ENCODE measurements at regions not wholly inside any gene's neighbourhood (a gene's known extent, or its start where the extent isn't known, plus 50 kb on each side); places are given as distances from the start of the nearest gene placed in this dataset.
"Not testable (repeated sequence)": the region's sequence is repeated elsewhere in the genome, so short reads cannot be mapped to it uniquely, and the experiment has no call there.

DNA sequence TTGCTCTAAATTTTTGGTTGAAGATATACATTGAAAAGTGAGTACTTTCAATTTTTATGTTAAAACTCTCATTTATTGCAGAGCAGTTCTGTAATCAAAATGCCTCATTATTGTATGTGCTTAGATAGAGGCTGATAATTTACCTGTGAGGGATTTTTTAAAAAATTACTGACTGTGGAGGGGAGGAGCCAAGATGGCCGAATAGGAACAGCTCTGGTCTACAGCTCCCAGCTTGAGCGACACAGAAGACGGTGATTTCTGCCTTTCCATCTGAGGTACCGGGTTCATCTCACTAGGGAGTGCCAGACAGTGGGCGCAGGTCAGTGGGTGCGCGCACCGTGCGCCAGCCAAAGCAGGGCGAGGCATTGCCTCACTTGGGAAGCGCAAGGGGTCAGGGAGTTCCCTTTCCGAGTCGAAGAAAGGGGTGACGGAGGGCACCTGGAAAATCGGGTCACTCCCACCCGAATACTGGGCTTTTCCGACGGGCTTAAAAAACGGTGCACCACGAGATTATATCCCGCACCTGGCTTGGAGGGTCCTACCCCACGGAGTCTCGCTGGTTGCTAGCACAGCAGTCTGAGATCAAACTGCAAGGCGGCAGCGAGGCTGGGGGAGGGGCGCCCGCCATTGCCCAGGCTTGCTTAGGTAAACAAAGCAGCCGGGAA, 89.4 kb downstream of the DDX11 start:
- POLR2A ChIA-PET, CTCF ChIA-PET: not testable (repeated sequence)

DNA sequence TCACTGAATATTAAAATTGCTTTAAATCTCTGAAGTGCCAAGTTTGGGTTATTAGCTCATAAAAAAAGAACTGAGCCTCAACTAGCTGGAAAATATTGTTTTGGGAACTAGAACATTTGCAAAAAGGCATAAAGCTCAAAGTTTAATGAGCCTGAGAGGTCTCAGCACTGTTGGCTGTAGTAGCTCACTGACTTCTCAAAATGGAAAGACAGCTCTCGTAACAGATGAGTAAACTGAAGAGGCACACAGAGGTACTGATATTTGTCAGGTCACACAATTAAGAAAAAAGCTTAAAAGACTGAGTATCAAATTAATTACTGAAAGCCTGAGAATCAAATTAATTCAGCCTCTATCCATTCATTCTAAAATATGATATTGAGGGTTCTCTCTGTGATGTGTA, 100.6 kb downstream of the DDX11 start:
- CTCF ChIA-PET, POLR2A ChIA-PET: not testable (repeated sequence)

DNA sequence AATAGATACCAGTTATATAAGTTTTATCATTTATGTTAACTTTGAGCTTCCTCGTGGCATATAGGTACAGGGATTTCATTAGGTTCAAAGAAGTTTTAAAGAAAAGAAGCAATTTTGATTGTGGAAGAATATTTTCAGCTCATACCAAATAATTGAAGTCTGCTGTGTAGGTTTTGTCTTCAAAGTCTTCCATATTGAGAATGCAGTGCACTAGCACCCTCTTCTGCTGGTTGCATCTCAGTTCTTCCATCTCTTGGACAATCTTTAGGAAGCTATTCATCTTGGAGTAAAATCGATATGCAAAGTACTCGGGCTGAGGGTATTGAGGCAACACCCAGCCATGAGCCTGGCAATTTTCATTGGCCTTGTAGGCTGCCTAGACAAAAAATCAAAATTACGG, 103.9 kb downstream of the DDX11 start:
- CTCF ChIA-PET, POLR2A ChIA-PET: not testable (repeated sequence)

DNA sequence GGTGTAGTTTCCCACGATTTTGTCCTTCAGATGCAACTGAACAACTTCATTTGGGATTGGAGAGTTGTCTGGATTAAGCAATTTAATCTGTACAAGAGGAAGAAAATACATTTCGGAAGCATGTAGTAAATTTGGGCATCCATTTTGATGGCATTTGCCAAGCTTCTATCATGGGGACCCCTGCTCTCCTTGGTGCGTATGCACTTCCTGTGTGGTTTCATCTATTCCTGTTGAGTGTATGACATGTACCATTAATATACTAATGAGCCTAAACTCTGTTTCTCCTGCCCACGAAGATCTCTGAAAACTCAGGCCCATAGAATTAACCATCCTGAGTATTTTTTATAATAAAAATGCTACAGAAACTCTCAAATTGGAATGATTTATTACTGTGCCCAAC, 105.2 kb downstream of the DDX11 start:
- CTCF ChIA-PET, POLR2A ChIA-PET: not testable (repeated sequence)

DNA sequence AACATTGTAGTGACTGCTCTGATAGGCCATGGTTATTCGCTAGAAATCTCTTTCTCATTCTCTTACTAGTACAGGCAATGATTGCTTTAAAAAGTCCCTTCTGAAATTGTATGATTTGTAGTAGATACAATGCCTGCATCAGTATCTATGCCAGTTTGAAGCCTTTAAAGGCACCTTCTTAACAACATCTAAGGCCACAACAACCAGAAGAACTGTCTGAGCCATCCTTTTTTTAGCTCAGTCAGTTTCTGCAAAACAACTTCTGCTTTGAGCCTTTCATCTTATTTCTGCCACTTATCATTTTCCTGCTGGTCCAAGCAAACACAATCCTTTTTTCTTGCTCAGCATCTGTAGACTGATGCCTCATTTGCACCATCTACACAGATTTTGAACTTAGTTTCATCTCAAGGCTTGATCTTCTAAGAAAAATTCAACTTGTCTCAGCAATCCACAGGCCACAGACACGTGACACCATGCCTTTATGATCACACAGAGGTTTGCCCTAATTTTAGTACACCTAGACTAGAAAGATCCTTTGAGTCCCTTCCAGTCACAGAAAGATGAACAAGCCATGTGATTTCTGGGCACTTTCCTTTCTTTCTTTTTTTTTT, 106.1 kb downstream of the DDX11 start:
- CTCF ChIA-PET, POLR2A ChIA-PET: not testable (repeated sequence)

DNA sequence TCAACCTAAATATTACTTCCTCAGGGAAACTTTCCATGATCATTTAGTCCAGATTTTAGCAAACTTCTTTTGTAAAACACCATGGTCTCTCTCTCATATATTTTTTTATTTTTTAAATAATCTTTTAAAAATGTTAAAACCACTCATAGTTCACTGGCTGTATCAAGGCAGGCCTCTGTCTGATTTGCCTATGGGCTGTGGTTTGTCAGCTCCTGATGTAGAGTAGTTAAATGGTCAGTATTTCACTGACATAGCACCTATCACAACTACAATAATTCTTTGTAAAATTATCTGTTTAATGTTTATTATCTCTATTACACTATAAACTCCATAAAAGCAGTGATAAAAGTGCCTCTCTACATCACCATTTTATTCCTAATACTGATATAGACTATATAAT, 108.9 kb downstream of the DDX11 start:
- POLR2A ChIA-PET, CTCF ChIA-PET: not testable (repeated sequence)

DNA sequence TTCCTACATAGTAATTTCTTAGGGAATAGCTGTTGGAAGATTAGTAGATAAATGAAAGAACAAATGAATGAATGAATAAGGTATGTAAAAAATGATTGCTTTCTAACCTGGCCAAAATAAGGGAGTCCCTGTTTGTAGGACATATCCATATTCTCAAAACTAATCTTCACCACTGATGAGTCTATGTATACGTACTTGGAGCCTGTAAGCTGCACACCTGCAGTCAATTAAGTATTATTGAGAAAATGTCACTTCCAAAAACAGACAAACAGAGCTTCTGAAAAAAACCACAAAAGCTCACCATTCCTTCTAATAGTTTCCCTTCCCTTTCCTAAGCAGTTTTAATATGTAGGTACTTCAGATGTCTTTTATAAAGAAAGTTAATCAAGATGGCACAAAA, 109.4 kb downstream of the DDX11 start:
- POLR2A ChIA-PET, CTCF ChIA-PET: not testable (repeated sequence)

DNA sequence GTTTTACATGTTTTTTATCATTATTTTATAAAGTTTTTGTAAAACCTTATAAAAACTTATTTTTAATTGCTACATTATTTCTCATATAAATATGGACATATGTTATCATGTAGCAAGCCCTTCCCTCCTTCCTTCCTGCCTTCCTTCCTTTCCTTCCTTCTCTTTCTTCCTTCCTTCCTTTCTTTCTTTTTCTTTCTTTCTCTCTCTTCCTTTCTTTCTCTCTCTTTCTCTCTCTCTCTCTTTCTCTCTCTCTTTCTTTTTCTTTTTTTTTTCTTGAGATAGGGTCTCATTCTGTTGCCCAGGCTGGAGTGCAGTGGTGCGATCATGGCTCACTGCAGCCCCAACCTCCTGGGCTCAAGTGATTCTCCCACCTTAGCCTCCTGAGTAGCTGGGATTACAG, 110.2 kb downstream of the DDX11 start:
- POLR2A ChIA-PET, CTCF ChIA-PET: not testable (repeated sequence)

DNA sequence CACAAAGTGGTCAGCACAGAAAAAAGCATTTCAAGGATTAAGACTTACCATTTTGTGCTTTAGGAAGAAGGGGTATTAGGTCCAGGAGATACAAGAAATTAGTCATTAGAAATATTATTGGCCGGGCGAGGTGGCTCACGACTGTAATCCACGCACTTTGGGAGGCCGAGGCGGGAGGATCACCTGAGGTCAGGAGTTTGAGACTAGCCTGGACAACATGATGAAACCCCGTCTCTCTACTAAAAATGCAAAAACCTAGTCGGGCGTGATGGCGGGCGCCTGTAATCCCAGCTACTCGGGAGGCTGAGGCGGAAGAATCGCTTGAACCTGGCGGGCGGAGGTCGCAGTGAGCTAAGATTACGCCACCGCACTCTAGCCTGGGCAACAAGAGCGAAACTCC, 111.0 kb downstream of the DDX11 start:
- CTCF ChIA-PET = not testable (repeated sequence)

DNA sequence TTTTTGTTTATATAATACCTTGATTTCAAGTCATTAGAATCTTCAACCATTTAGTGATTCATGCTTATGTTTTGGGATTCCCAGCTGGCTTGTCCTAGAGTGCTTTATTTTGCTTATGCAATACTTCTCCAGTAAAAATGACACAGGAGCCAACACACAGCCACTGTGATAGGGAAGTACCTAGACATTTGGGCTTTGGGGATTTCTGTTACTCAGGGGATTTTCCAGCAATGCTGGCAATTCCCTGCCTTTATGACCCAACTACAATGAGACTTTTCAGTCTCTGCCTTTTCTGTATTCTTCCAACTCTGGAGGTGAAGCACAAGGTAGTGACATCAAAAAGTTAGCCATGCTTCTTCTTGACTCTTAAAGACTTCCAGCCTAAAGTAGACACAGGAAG, 119.0 kb downstream of the DDX11 start:
- CTCF ChIA-PET, POLR2A ChIA-PET: not testable (repeated sequence)

More for the DNA sequence above, 111.0 kb downstream of the DDX11 start:
- POLR2A ChIA-PET = not testable (repeated sequence)

DNA sequence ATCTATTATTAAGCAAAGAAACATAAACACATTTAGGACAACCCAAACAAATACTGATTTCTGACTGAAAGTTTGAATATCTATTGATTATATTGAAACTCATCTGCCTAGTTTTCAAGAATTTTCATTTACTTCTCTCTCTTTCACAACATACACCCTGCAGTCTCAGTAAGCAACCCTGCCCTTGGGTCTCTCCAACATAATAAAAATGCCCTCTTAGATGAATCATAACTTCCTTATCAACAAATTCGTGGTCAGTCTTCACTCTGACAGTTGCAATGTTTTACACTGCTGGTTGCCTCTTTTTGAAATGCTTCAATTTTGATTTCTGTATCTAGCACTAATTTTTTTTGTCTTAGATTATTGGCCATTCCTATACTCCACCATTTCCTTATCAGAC, 122.0 kb downstream of the DDX11 start:
- CTCF ChIA-PET, POLR2A ChIA-PET: not testable (repeated sequence)

DNA sequence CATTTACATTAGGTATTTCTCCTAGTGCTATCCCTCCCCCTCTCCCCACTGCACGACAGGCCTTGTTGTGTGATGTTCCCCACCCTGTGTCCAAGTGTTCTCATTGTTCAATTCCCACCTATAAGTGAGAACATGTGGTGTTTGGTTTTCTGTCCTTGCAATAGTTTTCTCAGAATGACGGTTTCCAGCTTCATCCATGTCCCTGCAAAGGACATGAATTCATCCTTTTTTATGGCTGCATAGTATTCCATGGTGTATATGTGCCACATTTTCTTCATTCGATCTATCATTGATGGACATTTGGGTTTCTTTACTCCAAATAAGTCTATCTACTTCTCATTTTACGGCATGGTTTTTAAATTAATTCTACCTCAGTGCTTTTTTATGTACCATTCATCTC, 125.8 kb downstream of the DDX11 start:
- CTCF ChIA-PET, POLR2A ChIA-PET: not testable (repeated sequence)

DNA sequence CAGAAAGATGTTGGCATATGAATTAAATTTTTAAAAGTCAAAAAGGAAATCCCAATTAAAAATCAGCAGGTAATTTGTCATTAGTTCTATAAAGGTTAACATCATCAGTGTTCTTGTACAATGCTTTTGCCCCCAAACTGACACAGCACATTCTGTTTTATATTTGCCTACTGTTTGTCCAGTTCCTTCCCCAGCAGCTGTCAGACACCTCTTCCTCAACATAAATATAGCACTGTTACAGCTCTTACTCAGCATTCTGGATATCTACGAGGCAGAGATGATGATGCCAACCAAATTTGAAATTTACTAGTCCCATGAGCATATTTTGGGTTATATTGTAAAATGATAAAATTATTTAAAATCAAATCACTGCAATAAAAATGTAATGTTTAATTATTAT, 124.6 kb downstream of the SINHCAF start:
- ChIA-PET POLR2A (no interaction called here), CTCF (no interaction called here)

DNA sequence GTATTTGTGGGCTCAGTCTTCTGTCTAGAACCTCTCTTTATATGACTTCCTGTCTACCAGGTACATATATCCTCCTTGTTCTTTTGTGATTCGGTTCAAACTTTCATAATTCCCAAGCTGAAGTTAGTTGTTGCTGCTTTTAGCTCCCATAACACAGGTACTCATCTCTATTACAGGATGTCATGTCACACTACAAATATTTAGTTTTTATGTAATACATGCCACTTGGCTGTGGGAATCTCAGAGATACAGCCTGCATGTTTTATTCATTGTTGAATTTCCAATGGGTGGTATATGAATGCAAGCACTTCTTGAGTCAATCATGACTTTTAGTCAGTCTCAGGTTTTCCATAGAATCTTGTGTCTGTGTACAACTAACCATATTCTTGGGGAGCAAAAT, 122.7 kb downstream of the SINHCAF start:
- POLR2A ChIA-PET = no interaction called here
- CTCF ChIA-PET = no interaction called here

DNA sequence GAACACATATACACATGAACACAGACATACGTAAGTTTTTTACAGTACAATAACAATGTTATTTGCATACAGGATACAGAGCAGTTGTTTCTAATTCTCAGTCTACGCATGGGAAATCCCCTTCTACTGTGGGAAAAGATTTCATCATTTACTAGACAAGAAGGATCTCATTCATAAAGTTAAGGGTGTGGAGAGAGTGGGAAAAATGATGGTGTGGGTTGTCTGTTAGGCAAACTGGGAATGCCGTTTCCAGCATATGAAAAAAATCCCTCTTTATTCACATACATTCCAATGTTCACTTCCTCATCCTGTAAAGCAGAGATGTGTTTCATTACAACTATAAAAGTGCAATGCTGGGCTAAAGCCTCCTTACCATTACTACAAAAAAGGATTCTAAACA, 120.9 kb downstream of the SINHCAF start:
- POLR2A ChIA-PET = no interaction called here

DNA sequence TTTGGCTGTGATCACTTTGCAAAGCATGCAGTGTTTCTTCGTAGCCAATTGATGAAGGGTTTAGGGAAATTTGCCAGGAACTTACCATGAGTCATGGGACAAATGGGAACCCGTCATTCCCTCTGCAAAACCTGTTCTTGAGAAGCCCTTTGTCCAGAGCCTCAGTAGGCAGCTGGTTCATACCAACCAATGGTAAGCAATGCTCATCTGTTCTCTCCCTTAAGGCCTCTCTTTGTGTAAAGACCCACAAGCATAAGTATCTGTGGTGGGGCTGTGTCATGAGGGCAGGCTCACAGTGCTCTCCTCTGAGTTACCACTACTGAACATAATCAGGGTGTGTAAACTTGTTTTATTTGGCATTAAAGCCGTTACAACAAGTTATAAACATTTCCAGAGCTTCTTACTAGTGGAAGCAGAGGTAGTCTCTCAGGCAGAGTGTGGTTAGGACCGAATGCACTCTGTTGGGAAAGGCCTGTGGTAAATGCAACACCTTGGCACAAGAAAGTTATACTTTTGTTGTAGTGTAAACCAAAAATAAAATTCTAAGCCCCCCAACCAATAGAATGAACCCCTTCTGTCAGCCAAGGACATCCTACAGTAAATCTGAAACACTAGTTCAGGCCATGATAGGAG, 119.8 kb downstream of the SINHCAF start:
- ChIA-PET CTCF (no interaction called here), POLR2A (no interaction called here)

More for the DNA sequence above, 120.9 kb downstream of the SINHCAF start:
- CTCF ChIA-PET = no interaction called here

DNA sequence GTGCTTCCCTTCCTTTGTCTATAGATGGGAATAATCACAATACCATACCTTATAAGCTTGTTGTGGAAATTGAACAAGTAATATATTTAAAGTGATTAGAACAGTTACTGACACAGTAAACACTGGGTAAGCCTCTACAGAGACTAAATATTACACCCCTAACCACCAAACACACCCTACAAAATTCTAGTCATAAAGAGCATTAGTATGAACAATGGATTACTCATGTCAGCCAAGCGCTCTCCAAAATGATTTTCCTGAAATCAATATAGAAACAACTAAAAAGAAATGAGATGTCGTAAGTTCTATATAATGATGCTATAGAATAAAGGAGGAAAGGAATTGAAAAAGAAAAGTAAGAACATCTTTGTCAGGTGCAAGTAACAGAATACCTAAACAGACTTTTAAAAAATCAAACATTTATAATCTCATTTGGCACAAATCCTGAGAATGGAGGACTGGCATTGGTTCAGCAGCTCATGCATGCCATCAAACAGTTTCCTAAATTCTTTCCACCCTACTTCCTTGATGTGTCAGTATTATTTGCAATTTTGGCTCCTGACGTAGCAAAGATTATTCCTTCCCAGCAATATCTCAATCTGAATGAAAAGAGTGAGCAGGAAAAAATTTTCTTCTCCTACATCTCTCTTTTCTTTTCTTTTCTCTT, 118.0 kb downstream of the SINHCAF start:
- ChIA-PET CTCF (interaction anchor here (0.5 kb wide), 1 partner anchor 38 kb away, joined by 4 read pairs; no protein-coding TSS in a partner anchor), POLR2A (no interaction called here)

DNA sequence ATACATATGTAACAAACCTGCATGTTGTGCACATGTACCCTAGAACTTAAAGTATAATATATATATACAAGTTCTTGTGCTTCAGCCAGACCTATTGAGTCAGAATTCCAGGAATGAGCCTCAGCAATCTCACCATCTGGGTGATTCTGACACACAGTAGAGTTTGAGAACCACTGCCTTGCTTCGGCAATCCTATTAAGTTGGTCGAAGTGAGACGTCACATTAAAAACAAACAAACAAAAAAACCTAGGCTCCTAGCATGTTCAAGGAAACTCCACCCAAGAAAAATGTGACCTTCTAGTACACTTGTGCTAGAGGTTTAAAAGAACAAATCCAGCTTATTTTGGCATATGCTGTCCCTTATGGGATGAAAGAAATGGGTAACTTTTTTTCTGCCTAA, 115.8 kb downstream of the SINHCAF start:
- CTCF ChIA-PET = no interaction called here
- POLR2A ChIA-PET = no interaction called here

DNA sequence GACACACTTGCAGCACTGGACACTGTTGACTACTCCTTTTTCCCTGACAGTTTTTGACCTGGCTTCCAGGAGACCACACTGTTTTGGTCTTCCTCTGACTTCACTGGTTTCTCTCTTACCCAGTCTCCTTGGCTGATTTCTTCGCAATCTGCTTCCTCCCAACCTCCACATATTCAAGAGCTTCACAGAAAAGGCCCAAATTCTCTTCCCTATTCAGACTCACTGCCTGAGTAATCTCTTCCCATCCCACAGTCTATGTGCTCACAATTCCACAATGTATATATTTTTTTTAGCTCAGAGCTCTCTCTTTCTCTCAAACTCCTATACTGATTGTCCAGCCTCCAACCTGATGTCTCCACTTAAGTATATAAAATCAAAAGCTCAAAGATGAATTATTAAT, 115.4 kb downstream of the SINHCAF start:
- CTCF ChIA-PET = no interaction called here

DNA sequence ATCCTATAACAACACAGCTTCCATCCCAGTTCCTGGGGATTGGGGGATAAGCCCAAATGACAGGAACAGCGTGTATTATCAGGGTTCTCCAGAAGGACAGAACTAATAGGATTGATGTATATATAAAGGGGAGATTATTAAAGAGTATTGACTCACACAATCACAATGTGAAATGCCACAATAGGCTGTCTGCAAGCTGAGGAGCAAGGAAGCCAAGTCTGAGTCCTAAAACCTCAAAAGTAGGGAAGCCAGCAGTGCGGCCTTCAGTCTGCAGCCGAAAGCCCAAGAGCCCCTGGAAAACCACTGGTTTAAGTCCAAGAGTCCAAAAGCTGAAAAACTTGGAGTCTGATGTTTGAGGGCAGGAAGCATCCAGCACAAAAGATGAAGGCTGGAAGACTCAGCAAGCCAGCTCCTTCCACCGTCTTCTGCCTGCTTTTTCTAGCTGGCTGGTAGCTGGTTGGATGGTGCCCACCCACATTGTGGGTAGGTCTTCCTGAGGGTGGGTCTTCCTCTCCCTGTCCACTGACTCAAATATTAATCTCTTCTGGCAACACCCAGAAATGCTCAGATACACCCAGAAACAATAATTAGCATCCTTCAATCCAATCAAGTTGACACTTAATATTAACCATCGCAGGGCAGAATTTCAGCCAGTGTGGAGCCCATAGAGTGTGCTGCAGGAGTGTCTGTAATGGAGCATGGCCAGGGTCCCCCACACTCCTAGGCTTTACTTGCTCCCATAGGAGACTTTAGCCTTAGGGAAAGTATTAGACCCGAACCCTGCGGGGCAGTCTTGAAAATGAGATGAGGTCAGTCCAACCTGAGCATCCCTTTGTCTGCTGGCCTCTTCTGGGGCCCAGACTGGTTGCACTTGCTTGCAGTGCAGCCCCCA, 111.1 kb downstream of the SINHCAF start:
- POLR2A ChIA-PET = no interaction called here
- CTCF ChIA-PET = no interaction called here

More for the DNA sequence above, 115.4 kb downstream of the SINHCAF start:
- POLR2A ChIA-PET = no interaction called here
